ENCODE measurements at regions not wholly inside any gene's neighbourhood (a gene's known extent, or its start where the extent isn't known, plus 50 kb on each side); places are given as distances from the start of the nearest gene placed in this dataset.

DNA sequence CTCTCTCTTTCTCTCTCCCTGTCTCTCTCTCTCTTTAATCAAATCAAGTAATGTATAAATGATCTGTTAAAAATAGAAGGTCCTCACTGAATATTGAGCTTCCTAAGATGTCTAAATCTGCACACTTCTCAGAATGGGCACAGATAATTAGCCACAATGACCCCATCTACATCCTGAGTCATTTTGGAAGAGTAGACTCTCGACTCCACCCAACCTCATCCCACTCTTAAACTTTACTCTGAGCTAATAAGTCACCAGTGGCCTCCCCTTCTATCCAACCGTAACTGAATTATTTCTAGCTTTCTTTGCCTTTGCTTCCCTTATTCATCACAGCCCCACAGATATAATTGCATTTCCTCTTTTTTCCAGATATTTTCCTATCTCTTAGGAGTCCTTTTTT is 326.5 kb upstream of the ZNF717 start:
- no peak overlapping the region for H3K4me3 ChIP-seq (ENCODE audit: control insufficient read depth, low read depth, low read length)
- TF ChIP-seq, protein P1, sequence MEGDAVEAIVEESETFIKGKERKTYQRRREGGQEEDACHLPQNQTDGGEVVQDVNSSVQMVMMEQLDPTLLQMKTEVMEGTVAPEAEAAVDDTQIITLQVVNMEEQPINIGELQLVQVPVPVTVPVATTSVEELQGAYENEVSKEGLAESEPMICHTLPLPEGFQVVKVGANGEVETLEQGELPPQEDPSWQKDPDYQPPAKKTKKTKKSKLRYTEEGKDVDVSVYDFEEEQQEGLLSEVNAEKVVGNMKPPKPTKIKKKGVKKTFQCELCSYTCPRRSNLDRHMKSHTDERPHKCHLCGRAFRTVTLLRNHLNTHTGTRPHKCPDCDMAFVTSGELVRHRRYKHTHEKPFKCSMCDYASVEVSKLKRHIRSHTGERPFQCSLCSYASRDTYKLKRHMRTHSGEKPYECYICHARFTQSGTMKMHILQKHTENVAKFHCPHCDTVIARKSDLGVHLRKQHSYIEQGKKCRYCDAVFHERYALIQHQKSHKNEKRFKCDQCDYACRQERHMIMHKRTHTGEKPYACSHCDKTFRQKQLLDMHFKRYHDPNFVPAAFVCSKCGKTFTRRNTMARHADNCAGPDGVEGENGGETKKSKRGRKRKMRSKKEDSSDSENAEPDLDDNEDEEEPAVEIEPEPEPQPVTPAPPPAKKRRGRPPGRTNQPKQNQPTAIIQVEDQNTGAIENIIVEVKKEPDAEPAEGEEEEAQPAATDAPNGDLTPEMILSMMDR (IDR thresholded peaks at IDR 0.05; ENCODE audit: control insufficient read depth, insufficient read depth, low read depth, low read length, missing control alignments) = no peak

DNA sequence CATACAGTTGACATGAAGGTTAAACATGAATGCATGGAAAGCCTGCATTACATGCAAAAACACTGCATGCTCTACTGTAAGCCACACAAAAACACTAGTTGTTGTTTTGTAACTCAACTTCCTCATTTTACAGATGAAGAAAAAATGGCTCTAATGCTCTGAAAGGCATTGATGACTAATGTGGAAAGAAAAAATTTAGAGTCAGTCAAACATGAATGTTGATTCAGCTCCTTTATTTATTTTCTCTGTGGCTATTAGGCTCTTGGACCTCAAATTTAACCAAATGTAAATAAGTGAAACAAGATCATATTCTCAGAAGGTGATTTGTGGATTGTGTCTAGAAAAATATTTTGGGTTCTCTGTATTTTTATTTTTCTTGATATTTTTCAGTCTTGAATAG is 336.7 kb upstream of the ZNF717 start:
- DNase-seq (ENCODE audit: low read depth) = no peak
- no peak overlapping the region for H3K4me3 ChIP-seq (ENCODE audit: control insufficient read depth, low read depth, low read length)
- TF ChIP-seq, protein P1 (IDR thresholded peaks at IDR 0.05; ENCODE audit: control insufficient read depth, insufficient read depth, low read depth, low read length, missing control alignments) = no peak

More for the DNA sequence above, 326.5 kb upstream of the ZNF717 start:
- DNase-seq (ENCODE audit: low read depth) = no peak

DNA sequence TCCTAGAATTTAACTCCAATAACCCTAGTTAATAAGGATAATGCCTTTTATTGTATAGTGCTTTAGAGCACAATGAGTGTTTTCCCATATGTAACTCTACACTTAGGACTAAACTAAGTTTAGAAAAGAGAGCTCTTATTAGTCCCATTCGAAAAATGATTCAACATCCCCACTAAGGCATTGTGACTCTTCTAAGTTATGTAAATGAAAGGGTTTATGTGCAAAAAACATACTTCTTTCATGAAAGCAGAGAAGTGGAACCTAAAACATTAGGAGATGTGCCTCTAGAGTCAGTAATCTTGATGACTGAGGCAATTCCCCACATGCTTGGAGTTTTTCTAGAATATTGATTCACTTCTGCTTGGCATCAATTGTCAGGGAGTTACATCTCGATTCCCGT is 344.1 kb upstream of the ZNF717 start:
- TF ChIP-seq, protein P1 (IDR thresholded peaks at IDR 0.05; ENCODE audit: control insufficient read depth, insufficient read depth, low read depth, low read length, missing control alignments) = no peak
- DNase-seq (ENCODE audit: low read depth) = no peak
- H3K4me3 ChIP-seq (ENCODE audit: control insufficient read depth, low read depth, low read length) = no peak overlapping the region

DNA sequence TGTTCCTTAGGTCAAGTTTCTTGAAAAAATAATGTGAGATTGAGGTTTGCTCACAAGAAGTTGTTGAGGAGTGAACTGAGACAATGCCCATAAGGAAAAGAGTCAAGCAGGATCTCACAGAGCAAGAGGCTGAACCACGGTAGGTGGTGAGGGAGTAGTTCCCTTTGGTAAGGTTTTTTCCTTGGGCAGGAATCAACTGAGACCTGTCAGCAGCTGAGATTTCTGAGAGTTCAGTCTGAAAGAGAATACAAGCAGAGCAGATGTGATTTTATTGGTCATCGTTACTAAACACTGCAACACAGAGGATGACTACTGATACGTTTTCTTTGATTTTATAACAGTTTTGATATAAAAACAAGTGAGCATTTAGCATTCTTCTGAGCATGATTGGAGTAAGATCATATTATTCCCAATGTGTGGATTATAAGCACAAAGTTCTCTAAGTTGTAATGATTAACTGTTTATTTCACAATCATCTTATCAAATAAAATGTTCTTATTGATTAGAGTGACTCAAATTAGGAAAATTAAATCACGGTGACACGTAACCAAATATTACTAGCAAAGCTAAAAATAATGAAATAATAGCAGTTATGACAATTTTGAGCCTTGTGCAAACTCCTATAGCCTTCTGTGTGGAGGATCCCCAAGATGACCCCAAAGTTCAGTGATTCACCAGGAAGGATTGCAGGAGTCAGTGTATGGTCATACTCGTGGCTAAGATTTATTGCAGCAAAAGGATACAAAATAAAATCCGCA is 346.2 kb upstream of the ZNF717 start:
- TF ChIP-seq, protein P1 (IDR thresholded peaks at IDR 0.05; ENCODE audit: control insufficient read depth, insufficient read depth, low read depth, low read length, missing control alignments) = no peak
- no peak for DNase-seq (ENCODE audit: low read depth)
- H3K4me3 ChIP-seq (ENCODE audit: control insufficient read depth, low read depth, low read length) = no peak overlapping the region

DNA sequence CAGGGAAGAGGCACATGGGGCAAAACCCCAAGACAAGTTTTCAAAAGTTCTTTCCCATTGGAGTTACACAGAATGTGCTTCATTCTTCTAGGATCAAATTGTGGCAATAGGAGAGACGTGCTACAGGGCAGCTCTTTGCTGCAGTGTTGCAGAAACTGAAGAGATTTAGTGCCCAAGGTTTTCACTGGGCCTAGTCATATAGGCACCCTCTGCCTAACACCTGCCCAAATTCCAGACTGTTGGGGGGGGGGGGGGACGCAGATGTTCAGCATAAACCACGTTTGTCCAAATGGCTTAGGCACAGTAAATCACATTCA is 346.8 kb upstream of the ZNF717 start:
- H3K4me3 ChIP-seq (ENCODE audit: control insufficient read depth, low read depth, low read length) = no peak overlapping the region
- DNase-seq (ENCODE audit: low read depth) = no peak
- TF ChIP-seq, protein P1 (IDR thresholded peaks at IDR 0.05; ENCODE audit: control insufficient read depth, insufficient read depth, low read depth, low read length, missing control alignments) = no peak

DNA sequence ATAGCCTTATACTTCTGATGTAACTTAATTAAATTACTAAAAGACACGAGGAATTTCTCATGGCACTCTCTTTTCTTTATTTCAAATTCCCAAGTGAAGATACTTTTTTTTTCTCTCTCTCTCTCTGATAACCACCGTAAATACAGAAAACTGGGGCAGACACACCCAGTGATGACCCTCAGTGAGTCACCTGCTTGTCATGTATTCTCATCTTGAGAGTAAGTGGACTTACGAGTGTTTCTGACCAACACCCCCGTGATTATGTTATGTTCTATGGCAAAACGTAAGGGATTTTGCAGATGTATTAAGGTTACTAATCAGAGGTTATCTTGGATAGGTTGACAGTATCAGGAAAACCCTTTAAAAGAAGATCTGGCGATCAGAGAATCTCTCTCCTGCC is 348.8 kb upstream of the ZNF717 start:
- no peak overlapping the region for H3K4me3 ChIP-seq (ENCODE audit: control insufficient read depth, low read depth, low read length)
- TF ChIP-seq, protein P1 (IDR thresholded peaks at IDR 0.05; ENCODE audit: control insufficient read depth, insufficient read depth, low read depth, low read length, missing control alignments) = no peak
- no peak for DNase-seq (ENCODE audit: low read depth)
